GM23248 (cell line): ENCODE measurements at regions not wholly inside any gene's neighbourhood (a gene's known extent, or its start where the extent isn't known, plus 50 kb on each side); places are given as distances from the start of the nearest gene placed in this dataset.

Experiments used
- DNase-seq: peaks from one replicate; pipeline ENCODE4 v3.0.0-alpha.2; 2015
- H2AFZ ChIP-seq: fragments of 200-600 bp; sonication (generic); 2 replicates; pipeline ENCODE4 v1.6.1; 2016; ENCODE audit warnings: antibody characterized with exemption
- H3F3A ChIP-seq: fragments of 200-600 bp; sonication (generic); 2 replicates; pipeline ENCODE4 v1.6.1; 2016; ENCODE audit warnings: mild to moderate bottlenecking, antibody characterized with exemption, mixed run types; ENCODE audit not compliant: insufficient read depth
- H3K27ac ChIP-seq: fragments of 200-600 bp; sonication (generic); 2 replicates; pipeline ENCODE4 v1.5.1; 2016; ENCODE audit warnings: mild to moderate bottlenecking
- H3K27me3 ChIP-seq: fragments of 200-600 bp; sonication (generic); replicated peaks from 2 replicates; pipeline ENCODE4 v1.6.1; 2016; ENCODE audit warnings: mild to moderate bottlenecking; ENCODE audit not compliant: insufficient read depth
- H3K36me3 ChIP-seq: fragments of 200-600 bp; sonication (generic); 2 replicates; pipeline ENCODE4 v1.6.1; 2016; ENCODE audit warnings: low read depth, mild to moderate bottlenecking
- H3K4me1 ChIP-seq: fragments of 200-600 bp; sonication (generic); 2 replicates; pipeline ENCODE4 v1.6.1; 2016; ENCODE audit warnings: mild to moderate bottlenecking; ENCODE audit not compliant: insufficient read depth
- H3K4me2 ChIP-seq: fragments of 200-600 bp; sonication (generic); one replicate; pipeline ENCODE4 v1.6.1; 2016; ENCODE audit warnings: mild to moderate bottlenecking; ENCODE audit not compliant: unreplicated experiment
- H3K4me3 ChIP-seq: fragments of 200-600 bp; sonication (generic); 2 replicates; pipeline ENCODE4 v1.5.1; 2016; ENCODE audit warnings: mild to moderate bottlenecking
- H3K79me2 ChIP-seq: fragments of 200-600 bp; sonication (generic); 2 replicates; pipeline ENCODE4 v1.6.1; 2016; ENCODE audit warnings: mild to moderate bottlenecking; ENCODE audit not compliant: insufficient read depth
- H3K9ac ChIP-seq: fragments of 200-600 bp; sonication (generic); 2 replicates; pipeline ENCODE4 v1.6.1; 2016; ENCODE audit warnings: mild to moderate bottlenecking
- H3K9me2 ChIP-seq: fragments of 200-600 bp; sonication (generic); 2 replicates; pipeline ENCODE4 v1.6.1; 2016; ENCODE audit warnings: mixed run types, mild to moderate bottlenecking, moderate library complexity; ENCODE audit not compliant: insufficient read depth
- H3K9me3 ChIP-seq: fragments of 200-600 bp; sonication (generic); one replicate; pipeline ENCODE4 v1.6.1; 2017; ENCODE audit warnings: low read depth
- H4K20me1 ChIP-seq: fragments of 200-600 bp; sonication (generic); 2 replicates; pipeline ENCODE4 v1.6.0; 2016; ENCODE audit not compliant: insufficient read depth
- EZH2 ChIP-seq: fragments of 200-600 bp; sonication (generic); IDR thresholded peaks from 2 replicates; pipeline ENCODE4 v1.6.1; 2018; ENCODE audit warnings: antibody characterized with exemption, mild to moderate bottlenecking; ENCODE audit not compliant: insufficient read depth, poor library complexity, severe bottlenecking
- EZH2phosphoT487 ChIP-seq: fragments of 200-600 bp; sonication (generic); IDR thresholded peaks from 2 replicates; pipeline ENCODE4 v1.6.1; 2018; ENCODE audit warnings: antibody characterized with exemption, moderate library complexity, mild to moderate bottlenecking, low read depth; ENCODE audit not compliant: insufficient read depth
- WGBS, 2 experiments: methylation state at CpG; one replicate each; pipeline ENCODE4 v1.1.6; 2015 to 2017; ENCODE audit warnings: low lambda C conversion rate in 2 of 2, low coverage in 1 of 2; ENCODE audit errors: missing lambda C conversion rate in 2 of 2; 5-methylcytosine and 5-hydroxymethylcytosine counted together
- in situ Hi-C: fragments of 300-500 bp; cut with MboI; formaldehyde crosslinking; loops from 2 replicates; pipeline ENCODE4 v1.15.0; 2020

DNA sequence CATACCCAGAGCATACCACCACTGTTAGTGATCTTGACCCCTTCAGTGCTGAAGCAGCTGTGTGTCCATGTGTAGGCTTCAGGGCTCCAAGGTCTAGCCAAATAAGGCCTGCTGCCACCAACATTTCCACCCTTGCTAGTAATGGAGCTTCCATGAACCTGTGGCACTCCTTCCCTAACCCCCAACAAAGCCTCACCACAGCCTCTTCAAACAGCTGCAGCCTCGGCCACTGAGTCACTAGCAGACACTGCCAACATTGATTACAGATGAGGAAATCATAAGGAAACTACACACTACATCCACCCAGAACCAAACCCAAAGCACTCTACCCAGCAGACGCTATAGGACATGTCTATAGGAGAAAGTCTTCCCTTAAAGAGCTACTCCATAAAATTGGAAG is 610.7 kb downstream of the KCNJ2 start:
- Histone ChIP-seq H3K79me2 (no peaks in the 10 kb centered on the region), H3K9me2 (no peaks in the 10 kb centered on the region), H3K9me3 (no peaks in the 10 kb centered on the region), H3F3A (no peaks in the 10 kb centered on the region), H3K4me2 (no peak overlapping the region), H3K9ac (no peak overlapping the region), H3K4me3 (no peak overlapping the region), H3K27me3 (no peaks in the 10 kb centered on the region), H3K27ac (no peak overlapping the region), H4K20me1 (no peaks in the 10 kb centered on the region), H3K36me3 (no peaks in the 10 kb centered on the region), H3K4me1 (no peaks in the 10 kb centered on the region), H2AFZ (no peak overlapping the region)
- DNase-seq, result peak; percentile 33
- in situ Hi-C loops, result no loop called here
- TF ChIP-seq EZH2 (no peak), EZH2phosphoT487 (no peak)
- 60% methylated on average over 2 of the region's 2 CpGs for WGBS, 2 experiments

DNA sequence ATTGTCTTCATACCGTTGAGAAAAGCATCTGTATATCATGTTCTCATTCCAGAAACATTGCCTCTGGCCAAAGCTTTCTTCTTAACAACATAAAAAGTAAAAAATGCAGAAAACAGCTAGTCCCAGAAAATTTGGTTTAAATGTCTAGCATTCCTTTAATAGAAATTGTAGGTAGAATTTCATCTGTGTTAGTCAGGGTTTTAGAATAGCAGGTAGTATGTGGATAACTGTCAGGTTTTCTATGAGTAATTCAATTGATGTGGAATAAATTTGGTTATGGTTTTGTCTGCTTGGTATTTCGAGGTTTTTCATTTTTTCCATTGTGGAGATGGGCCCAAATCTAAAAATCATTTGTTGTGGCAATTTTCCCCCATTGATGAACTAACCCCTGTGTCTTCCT is 616.7 kb downstream of the KCNJ2 start:
- H3K4me1 ChIP-seq, result no peaks in the 10 kb centered on the region
- in situ Hi-C loops, result no loop called here
- H3K27me3 ChIP-seq, result no peaks in the 10 kb centered on the region
- H3K79me2 ChIP-seq, result no peaks in the 10 kb centered on the region
- no peak overlapping the region for H3K9ac ChIP-seq
- H3K9me2 ChIP-seq, result no peaks in the 10 kb centered on the region
- no peaks in the 10 kb centered on the region for H3K9me3 ChIP-seq
- H3K4me3 ChIP-seq, result no peak overlapping the region
- DNase-seq, result no peak
- WGBS, 2 experiments, result 2 to 5% methylated on average over 2 of the region's 2 CpGs
- no peaks in the 10 kb centered on the region for H3F3A ChIP-seq
- no peaks in the 10 kb centered on the region for H3K36me3 ChIP-seq
- no peak overlapping the region for H3K27ac ChIP-seq
- no peaks in the 10 kb centered on the region for H4K20me1 ChIP-seq
- H3K4me2 ChIP-seq, result no peak overlapping the region
- TF ChIP-seq EZH2 (no peak), EZH2phosphoT487 (no peak)
- no peak overlapping the region for H2AFZ ChIP-seq

DNA sequence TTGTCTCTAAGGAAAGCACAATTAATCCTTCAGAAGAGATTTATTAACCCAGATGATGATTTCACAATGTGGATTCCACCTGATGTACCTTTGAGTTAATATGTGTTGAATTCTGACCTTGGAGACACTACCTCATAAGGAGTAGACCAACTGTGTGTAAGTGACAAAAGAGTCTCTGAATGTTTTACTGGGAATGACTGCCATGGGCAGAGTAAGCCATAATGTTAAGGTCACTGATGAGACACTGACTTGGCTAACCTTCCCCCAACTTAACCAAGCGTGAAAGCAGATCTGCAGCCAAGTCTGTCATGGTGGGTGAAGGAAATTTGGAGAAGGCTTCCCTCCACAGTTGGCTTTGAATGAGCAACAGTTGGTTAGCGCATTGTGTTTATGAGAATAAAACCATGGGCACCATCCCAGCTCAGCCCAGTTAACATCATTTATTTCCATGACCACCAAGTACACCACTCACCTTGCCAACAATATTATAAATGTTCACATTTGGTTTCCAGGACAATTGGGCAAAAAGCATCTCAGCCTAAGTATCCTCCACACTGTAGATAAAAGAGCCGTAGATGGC is 618.5 kb downstream of the KCNJ2 start:
- H3K4me1 ChIP-seq, result no peaks in the 10 kb centered on the region
- TF ChIP-seq EZH2 (no peak), EZH2phosphoT487 (no peak)
- no peak overlapping the region for H3K4me2 ChIP-seq
- H3K9me3 ChIP-seq, result no peaks in the 10 kb centered on the region
- no peaks in the 10 kb centered on the region for H3K79me2 ChIP-seq
- H3K27ac ChIP-seq, result no peak overlapping the region
- in situ Hi-C loops, result no loop called here
- no peak overlapping the region for H3K9ac ChIP-seq
- H3F3A ChIP-seq, result no peaks in the 10 kb centered on the region
- DNase-seq, result no peak
- H3K9me2 ChIP-seq, result no peaks in the 10 kb centered on the region
- no peaks in the 10 kb centered on the region for H4K20me1 ChIP-seq
- no peak overlapping the region for H3K4me3 ChIP-seq
- H3K36me3 ChIP-seq, result no peaks in the 10 kb centered on the region
- no peaks in the 10 kb centered on the region for H3K27me3 ChIP-seq
- WGBS, 2 experiments, result 26 to 36% methylated on average over 3 of the region's 3 CpGs
- no peak overlapping the region for H2AFZ ChIP-seq

DNA sequence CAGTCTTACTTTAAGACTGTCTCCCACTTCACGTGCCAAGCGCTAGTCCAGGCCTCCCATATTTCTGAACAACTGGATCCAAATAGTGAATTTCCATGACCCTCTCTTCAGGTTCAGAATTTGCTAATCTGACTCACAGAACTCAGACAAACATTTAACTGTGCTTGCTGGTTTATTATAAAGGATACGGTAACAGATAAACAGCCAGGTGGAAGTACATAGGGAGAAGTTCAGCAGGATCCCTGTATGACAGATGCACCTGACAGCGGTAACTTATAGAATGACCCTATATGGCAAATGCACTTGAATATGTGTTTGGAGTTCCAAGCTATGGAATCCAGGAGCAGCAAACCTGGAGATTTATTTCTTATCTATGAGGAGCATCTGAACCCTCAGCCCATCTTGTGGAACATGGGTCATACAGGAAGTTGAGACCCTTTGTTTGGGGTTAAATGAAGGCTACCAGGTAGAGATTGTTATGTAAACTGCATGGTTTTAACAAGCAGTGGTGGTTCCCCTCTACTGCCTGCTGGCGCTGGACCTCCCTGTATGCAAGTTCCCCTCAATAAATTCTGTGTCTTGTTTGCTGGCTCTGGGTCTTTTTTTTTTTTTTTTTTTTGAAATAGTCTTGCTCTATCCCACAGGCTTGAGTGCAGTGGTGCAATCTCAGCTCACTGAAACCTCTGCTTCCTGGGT is 622.6 kb downstream of the KCNJ2 start:
- H3K9ac ChIP-seq, result no peak overlapping the region
- TF ChIP-seq EZH2phosphoT487 (no peak), EZH2 (no peak)
- in situ Hi-C loops, result no loop called here
- no peak for DNase-seq
- H3K4me3 ChIP-seq, result no peak overlapping the region
- H4K20me1 ChIP-seq, result no peaks in the 10 kb centered on the region
- no peaks in the 10 kb centered on the region for H3K9me2 ChIP-seq
- no peak overlapping the region for H2AFZ ChIP-seq
- no peaks in the 10 kb centered on the region for H3K9me3 ChIP-seq
- H3K27ac ChIP-seq, result no peak overlapping the region
- no peak overlapping the region for H3K4me2 ChIP-seq
- H3F3A ChIP-seq, result no peaks in the 10 kb centered on the region
- no peaks in the 10 kb centered on the region for H3K36me3 ChIP-seq
- 79 to 82% methylated on average over 5 of the region's 5 CpGs for WGBS, 2 experiments
- no peaks in the 10 kb centered on the region for H3K4me1 ChIP-seq
- H3K27me3 ChIP-seq, result no peaks in the 10 kb centered on the region
- no peaks in the 10 kb centered on the region for H3K79me2 ChIP-seq

DNA sequence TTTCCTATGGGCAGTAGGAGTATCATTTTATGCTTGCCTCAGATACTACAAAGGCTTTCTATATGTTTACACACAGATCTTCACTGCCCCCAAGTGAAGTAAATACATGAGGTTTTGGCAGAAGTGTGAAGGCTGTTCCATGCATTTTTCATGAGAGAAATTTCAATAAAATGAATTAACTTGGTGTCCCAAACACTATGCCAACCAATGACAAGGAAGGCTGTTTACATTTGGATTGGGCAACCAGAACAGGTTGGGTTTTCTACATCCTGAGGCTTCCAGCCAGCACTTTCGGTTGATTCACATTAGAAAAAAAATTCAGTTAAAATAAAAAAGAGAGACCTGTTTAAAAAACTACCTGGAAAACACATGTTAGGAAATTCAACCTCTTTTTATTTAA is 625.4 kb downstream of the KCNJ2 start:
- no peaks in the 10 kb centered on the region for H3K27me3 ChIP-seq
- no peak overlapping the region for H3K4me2 ChIP-seq
- no peak overlapping the region for H3K9ac ChIP-seq
- H3K27ac ChIP-seq, result no peak overlapping the region
- no peaks in the 10 kb centered on the region for H3K4me1 ChIP-seq
- no peaks in the 10 kb centered on the region for H3F3A ChIP-seq
- in situ Hi-C loops, result no loop called here
- H3K36me3 ChIP-seq, result no peaks in the 10 kb centered on the region; the same call in 1 of the 2 replicates
- no peaks in the 10 kb centered on the region for H3K9me3 ChIP-seq
- no peaks in the 10 kb centered on the region for H3K9me2 ChIP-seq
- H2AFZ ChIP-seq, result no peak overlapping the region
- no peaks in the 10 kb centered on the region for H3K79me2 ChIP-seq
- H4K20me1 ChIP-seq, result no peaks in the 10 kb centered on the region
- no peak overlapping the region for H3K4me3 ChIP-seq
- WGBS, 2 experiments, result 70 to 77% methylated on average over 1 of the region's 1 CpG
- no peak for DNase-seq
- TF ChIP-seq EZH2, result no peak
- TF ChIP-seq EZH2phosphoT487, result no peak
